ENCODE measurements at regions not wholly inside any gene's neighbourhood (a gene's known extent, or its start where the extent isn't known, plus 50 kb on each side); places are given as distances from the start of the nearest gene placed in this dataset.
"Not testable (repeated sequence)": the region's sequence is repeated elsewhere in the genome, so short reads cannot be mapped to it uniquely, and the experiment has no call there.

- H3K4me3 ChIP-seq (ENCODE audit: low read length) = no peak overlapping the region
- no peaks in the 10 kb centered on the region for H3K27me3 ChIP-seq (ENCODE audit: insufficient read depth, low read length)
- no peak overlapping the region for H2AFZ ChIP-seq (ENCODE audit: low read depth, low read length)
- no peaks in the 10 kb centered on the region for H3K9me3 ChIP-seq (ENCODE audit: low read length)
- no peaks in the 10 kb centered on the region for H3K36me3 ChIP-seq (ENCODE audit: insufficient read depth, low read length)
- H3K4me1 ChIP-seq (ENCODE audit: insufficient read depth, low read length) = no peaks in the 10 kb centered on the region
Measured at GRCh38 chrX:81857192-81857591, 655.3 kb downstream of the SH3BGRL start.

GRCh38 chrX:81866873-81867272 is 665.0 kb downstream of the SH3BGRL start:
- Histone ChIP-seq H3K27me3 (ENCODE audit: insufficient read depth, low read length) (no peaks in the 10 kb centered on the region), H2AFZ (ENCODE audit: low read depth, low read length) (no peak overlapping the region), H3K4me1 (ENCODE audit: insufficient read depth, low read length) (no peaks in the 10 kb centered on the region), H3K9me3 (ENCODE audit: low read length) (no peaks in the 10 kb centered on the region), H3K4me3 (ENCODE audit: low read length) (no peak overlapping the region), H3K36me3 (ENCODE audit: insufficient read depth, low read length) (no peaks in the 10 kb centered on the region)

GRCh38 chrX:81868979-81869378 is 667.1 kb downstream of the SH3BGRL start:
- H3K9me3 ChIP-seq (ENCODE audit: low read length) = no peaks in the 10 kb centered on the region
- H3K27me3 ChIP-seq (ENCODE audit: insufficient read depth, low read length) = no peaks in the 10 kb centered on the region
- no peak overlapping the region for H3K4me3 ChIP-seq (ENCODE audit: low read length)
- H2AFZ ChIP-seq (ENCODE audit: low read depth, low read length) = no peak overlapping the region
- no peaks in the 10 kb centered on the region for H3K4me1 ChIP-seq (ENCODE audit: insufficient read depth, low read length)
- H3K36me3 ChIP-seq (ENCODE audit: insufficient read depth, low read length) = no peaks in the 10 kb centered on the region

GRCh38 chrX:81874807-81875206 is 672.9 kb downstream of the SH3BGRL start:
- H2AFZ ChIP-seq (ENCODE audit: low read depth, low read length) = no peak overlapping the region
- H3K9me3 ChIP-seq (ENCODE audit: low read length) = no peaks in the 10 kb centered on the region
- H3K36me3 ChIP-seq (ENCODE audit: insufficient read depth, low read length) = no peaks in the 10 kb centered on the region

GRCh38 chrX:81875800-81876199 is 673.9 kb downstream of the SH3BGRL start:
- Histone ChIP-seq H3K36me3 (ENCODE audit: insufficient read depth, low read length) (no peaks in the 10 kb centered on the region), H3K4me1 (ENCODE audit: insufficient read depth, low read length) (no peaks in the 10 kb centered on the region), H2AFZ (ENCODE audit: low read depth, low read length) (no peak overlapping the region), H3K9me3 (ENCODE audit: low read length) (no peaks in the 10 kb centered on the region), H3K4me3 (ENCODE audit: low read length) (no peak overlapping the region), H3K27me3 (ENCODE audit: insufficient read depth, low read length) (no peaks in the 10 kb centered on the region)

More at GRCh38 chrX:81874807-81875206, 672.9 kb downstream of the SH3BGRL start:
- H3K4me3 ChIP-seq (ENCODE audit: low read length) = no peak overlapping the region
- H3K4me1 ChIP-seq (ENCODE audit: insufficient read depth, low read length) = no peaks in the 10 kb centered on the region
- no peaks in the 10 kb centered on the region for H3K27me3 ChIP-seq (ENCODE audit: insufficient read depth, low read length)

- Histone ChIP-seq H3K9me3 (ENCODE audit: low read length) (no peaks in the 10 kb centered on the region), H3K4me3 (ENCODE audit: low read length) (no peak overlapping the region), H3K27me3 (ENCODE audit: insufficient read depth, low read length) (no peaks in the 10 kb centered on the region), H3K4me1 (ENCODE audit: insufficient read depth, low read length) (no peaks in the 10 kb centered on the region), H2AFZ (ENCODE audit: low read depth, low read length) (no peak overlapping the region), H3K36me3 (ENCODE audit: insufficient read depth, low read length) (no peaks in the 10 kb centered on the region)
Measured at GRCh38 chrX:81876437-81876836, 674.5 kb downstream of the SH3BGRL start.

GRCh38 chrX:81890521-81890920 is 688.6 kb downstream of the SH3BGRL start:
- Histone ChIP-seq H3K9me3 (ENCODE audit: low read length) (no peaks in the 10 kb centered on the region), H2AFZ (ENCODE audit: low read depth, low read length) (no peak overlapping the region), H3K27me3 (ENCODE audit: insufficient read depth, low read length) (no peaks in the 10 kb centered on the region), H3K4me3 (ENCODE audit: low read length) (no peak overlapping the region), H3K36me3 (ENCODE audit: insufficient read depth, low read length) (no peaks in the 10 kb centered on the region), H3K4me1 (ENCODE audit: insufficient read depth, low read length) (no peaks in the 10 kb centered on the region)

- H3K27me3 ChIP-seq (ENCODE audit: insufficient read depth, low read length) = no peaks in the 10 kb centered on the region
- H3K4me1 ChIP-seq (ENCODE audit: insufficient read depth, low read length) = no peaks in the 10 kb centered on the region
- H3K9me3 ChIP-seq (ENCODE audit: low read length) = no peaks in the 10 kb centered on the region
- no peak overlapping the region for H2AFZ ChIP-seq (ENCODE audit: low read depth, low read length)
- H3K4me3 ChIP-seq (ENCODE audit: low read length) = no peak overlapping the region
- no peaks in the 10 kb centered on the region for H3K36me3 ChIP-seq (ENCODE audit: insufficient read depth, low read length)
Measured at GRCh38 chrX:81900522-81900921, 698.6 kb downstream of the SH3BGRL start.

GRCh38 chrX:81925812-81926211 is 723.9 kb downstream of the SH3BGRL start:
- Histone ChIP-seq H3K36me3 (ENCODE audit: insufficient read depth, low read length) (no peaks in the 10 kb centered on the region), H3K9me3 (ENCODE audit: low read length) (no peaks in the 10 kb centered on the region), H3K27me3 (ENCODE audit: insufficient read depth, low read length) (no peaks in the 10 kb centered on the region), H2AFZ (ENCODE audit: low read depth, low read length) (no peak overlapping the region), H3K4me1 (ENCODE audit: insufficient read depth, low read length) (no peaks in the 10 kb centered on the region), H3K4me3 (ENCODE audit: low read length) (no peak overlapping the region)

GRCh38 chrX:81945911-81946310 is 744.0 kb downstream of the SH3BGRL start:
- H3K4me3 ChIP-seq (ENCODE audit: low read length); H3K4me1 ChIP-seq (ENCODE audit: insufficient read depth, low read length); H3K9me3 ChIP-seq (ENCODE audit: low read length); H2AFZ ChIP-seq (ENCODE audit: low read depth, low read length); H3K36me3 ChIP-seq (ENCODE audit: insufficient read depth, low read length); H3K27me3 ChIP-seq (ENCODE audit: insufficient read depth, low read length): not testable (repeated sequence)

- no peak overlapping the region for H3K4me3 ChIP-seq (ENCODE audit: low read length)
- H3K4me1 ChIP-seq (ENCODE audit: insufficient read depth, low read length) = no peaks in the 10 kb centered on the region
- H3K9me3 ChIP-seq (ENCODE audit: low read length) = no peaks in the 10 kb centered on the region
- no peaks in the 10 kb centered on the region for H3K27me3 ChIP-seq (ENCODE audit: insufficient read depth, low read length)
- H2AFZ ChIP-seq (ENCODE audit: low read depth, low read length) = no peak overlapping the region
- H3K36me3 ChIP-seq (ENCODE audit: insufficient read depth, low read length) = no peaks in the 10 kb centered on the region
Measured at GRCh38 chrX:81957318-81957717, 755.4 kb downstream of the SH3BGRL start.

GRCh38 chrX:81957900-81958545 is 756.1 kb downstream of the SH3BGRL start:
- H3K4me3 ChIP-seq (ENCODE audit: low read length) = no peak overlapping the region
- no peaks in the 10 kb centered on the region for H3K4me1 ChIP-seq (ENCODE audit: insufficient read depth, low read length)
- no peaks in the 10 kb centered on the region for H3K36me3 ChIP-seq (ENCODE audit: insufficient read depth, low read length)
- no peak overlapping the region for H2AFZ ChIP-seq (ENCODE audit: low read depth, low read length)
- H3K27me3 ChIP-seq (ENCODE audit: insufficient read depth, low read length) = no peaks in the 10 kb centered on the region
- H3K9me3 ChIP-seq (ENCODE audit: low read length) = no peaks in the 10 kb centered on the region

GRCh38 chrX:81959964-81960363 is 758.1 kb downstream of the SH3BGRL start:
- Histone ChIP-seq H3K4me1 (ENCODE audit: insufficient read depth, low read length) (no peaks in the 10 kb centered on the region), H3K9me3 (ENCODE audit: low read length) (no peaks in the 10 kb centered on the region), H3K27me3 (ENCODE audit: insufficient read depth, low read length) (no peaks in the 10 kb centered on the region), H3K36me3 (ENCODE audit: insufficient read depth, low read length) (no peaks in the 10 kb centered on the region), H3K4me3 (ENCODE audit: low read length) (no peak overlapping the region), H2AFZ (ENCODE audit: low read depth, low read length) (no peak overlapping the region)

GRCh38 chrX:81974413-81974812 is 772.5 kb downstream of the SH3BGRL start:
- H3K9me3 ChIP-seq (ENCODE audit: low read length); H3K27me3 ChIP-seq (ENCODE audit: insufficient read depth, low read length); H3K4me3 ChIP-seq (ENCODE audit: low read length); H3K36me3 ChIP-seq (ENCODE audit: insufficient read depth, low read length); H3K4me1 ChIP-seq (ENCODE audit: insufficient read depth, low read length); H2AFZ ChIP-seq (ENCODE audit: low read depth, low read length): not testable (repeated sequence)
